HL-60 (cell line): ENCODE measurements at regions not wholly inside any gene's neighbourhood (a gene's known extent, or its start where the extent isn't known, plus 50 kb on each side); places are given as distances from the start of the nearest gene placed in this dataset.

Experiments used
- DNase-seq, 2 experiments: peaks; one replicate each; pipeline ENCODE4 v3.0.0-alpha.2; 2010 to 2020; ENCODE audit warnings: low read depth in 1 of 2, low spot score in 1 of 2
- H3K27ac ChIP-seq: fragments of 250-450 bp; sonication (Bioruptor Pico); replicated peaks from 2 replicates; pipeline ENCODE4 v1.5.1; 2020; ENCODE audit warnings: mild to moderate bottlenecking, moderate library complexity
- H3K27me3 ChIP-seq: fragments of 250-450 bp; sonication (Bioruptor Pico); 2 replicates; pipeline ENCODE4 v1.5.1; 2021; ENCODE audit warnings: mild to moderate bottlenecking, moderate library complexity; ENCODE audit not compliant: insufficient read depth, poor library complexity, severe bottlenecking
- H3K4me3 ChIP-seq: replicated peaks from 2 replicates; pipeline ENCODE4 v1.5.1; 2011; ENCODE audit warnings: mild to moderate bottlenecking, control low read depth, low read length; ENCODE audit not compliant: insufficient read depth
- GABPA ChIP-seq: IDR thresholded peaks from 2 replicates; pipeline ENCODE4 v1.6.1; 2012; ENCODE audit warnings: low read depth
- POLR2AphosphoS5 ChIP-seq: IDR thresholded peaks from 2 replicates; pipeline ENCODE4 v1.6.1; 2012; ENCODE audit warnings: low read depth
- SPI1 ChIP-seq: IDR thresholded peaks from 2 replicates; pipeline ENCODE4 v1.6.1; 2012; ENCODE audit warnings: low read depth, mild to moderate bottlenecking, borderline replicate concordance
- TF ChIP-seq, protein P1 (sequence below): IDR thresholded peaks from 2 replicates; pipeline ENCODE4 v1.6.1; 2012; ENCODE audit warnings: low read depth; ENCODE audit not compliant: insufficient replicate concordance
- TF ChIP-seq, protein P2 (sequence below): IDR thresholded peaks from one replicate; pipeline ENCODE4 v1.5.1; 2011; ENCODE audit warnings: low read length, control low read depth, inconsistent platforms; ENCODE audit not compliant: insufficient read depth

DNA sequence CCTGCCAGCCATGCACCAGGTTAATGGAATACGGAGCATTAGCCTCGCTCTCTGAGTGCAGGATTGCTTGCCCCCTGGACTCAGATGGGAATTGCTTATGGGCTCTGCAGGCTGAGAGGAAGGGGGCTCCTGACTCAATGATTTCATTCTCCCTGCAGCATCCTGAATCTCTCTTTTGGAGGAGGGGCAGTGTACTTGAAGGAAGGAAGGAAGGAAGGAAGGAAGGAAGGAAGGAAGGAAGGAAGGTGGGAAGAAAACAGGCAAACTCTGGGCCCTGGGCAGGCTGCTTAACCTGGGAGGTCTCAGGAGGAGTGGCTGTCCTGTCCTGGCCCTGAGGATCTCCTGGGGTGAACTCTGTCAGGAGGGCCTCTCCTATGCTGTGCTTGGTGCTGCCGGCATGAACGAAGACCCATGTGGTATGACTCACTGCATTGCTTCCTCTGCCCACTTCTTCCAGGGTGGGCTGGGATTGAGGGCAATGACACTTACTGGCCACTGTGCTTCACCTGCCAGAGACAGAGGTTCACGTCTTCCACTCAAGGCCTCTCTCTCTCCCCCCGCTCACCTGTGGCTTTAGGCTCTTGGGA lies 257.1 kb upstream of the CSF3R start:
- H3K27ac ChIP-seq = no peak overlapping the region
- DNase-seq = no peak
- no peaks in the 10 kb centered on the region for H3K27me3 ChIP-seq
- H3K4me3 ChIP-seq = no peak overlapping the region
- TF ChIP-seq, protein P1, sequence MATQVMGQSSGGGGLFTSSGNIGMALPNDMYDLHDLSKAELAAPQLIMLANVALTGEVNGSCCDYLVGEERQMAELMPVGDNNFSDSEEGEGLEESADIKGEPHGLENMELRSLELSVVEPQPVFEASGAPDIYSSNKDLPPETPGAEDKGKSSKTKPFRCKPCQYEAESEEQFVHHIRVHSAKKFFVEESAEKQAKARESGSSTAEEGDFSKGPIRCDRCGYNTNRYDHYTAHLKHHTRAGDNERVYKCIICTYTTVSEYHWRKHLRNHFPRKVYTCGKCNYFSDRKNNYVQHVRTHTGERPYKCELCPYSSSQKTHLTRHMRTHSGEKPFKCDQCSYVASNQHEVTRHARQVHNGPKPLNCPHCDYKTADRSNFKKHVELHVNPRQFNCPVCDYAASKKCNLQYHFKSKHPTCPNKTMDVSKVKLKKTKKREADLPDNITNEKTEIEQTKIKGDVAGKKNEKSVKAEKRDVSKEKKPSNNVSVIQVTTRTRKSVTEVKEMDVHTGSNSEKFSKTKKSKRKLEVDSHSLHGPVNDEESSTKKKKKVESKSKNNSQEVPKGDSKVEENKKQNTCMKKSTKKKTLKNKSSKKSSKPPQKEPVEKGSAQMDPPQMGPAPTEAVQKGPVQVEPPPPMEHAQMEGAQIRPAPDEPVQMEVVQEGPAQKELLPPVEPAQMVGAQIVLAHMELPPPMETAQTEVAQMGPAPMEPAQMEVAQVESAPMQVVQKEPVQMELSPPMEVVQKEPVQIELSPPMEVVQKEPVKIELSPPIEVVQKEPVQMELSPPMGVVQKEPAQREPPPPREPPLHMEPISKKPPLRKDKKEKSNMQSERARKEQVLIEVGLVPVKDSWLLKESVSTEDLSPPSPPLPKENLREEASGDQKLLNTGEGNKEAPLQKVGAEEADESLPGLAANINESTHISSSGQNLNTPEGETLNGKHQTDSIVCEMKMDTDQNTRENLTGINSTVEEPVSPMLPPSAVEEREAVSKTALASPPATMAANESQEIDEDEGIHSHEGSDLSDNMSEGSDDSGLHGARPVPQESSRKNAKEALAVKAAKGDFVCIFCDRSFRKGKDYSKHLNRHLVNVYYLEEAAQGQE = no peak
- TF ChIP-seq SPI1 = no peak
- TF ChIP-seq POLR2AphosphoS5 = no peak
- TF ChIP-seq, protein P2, sequence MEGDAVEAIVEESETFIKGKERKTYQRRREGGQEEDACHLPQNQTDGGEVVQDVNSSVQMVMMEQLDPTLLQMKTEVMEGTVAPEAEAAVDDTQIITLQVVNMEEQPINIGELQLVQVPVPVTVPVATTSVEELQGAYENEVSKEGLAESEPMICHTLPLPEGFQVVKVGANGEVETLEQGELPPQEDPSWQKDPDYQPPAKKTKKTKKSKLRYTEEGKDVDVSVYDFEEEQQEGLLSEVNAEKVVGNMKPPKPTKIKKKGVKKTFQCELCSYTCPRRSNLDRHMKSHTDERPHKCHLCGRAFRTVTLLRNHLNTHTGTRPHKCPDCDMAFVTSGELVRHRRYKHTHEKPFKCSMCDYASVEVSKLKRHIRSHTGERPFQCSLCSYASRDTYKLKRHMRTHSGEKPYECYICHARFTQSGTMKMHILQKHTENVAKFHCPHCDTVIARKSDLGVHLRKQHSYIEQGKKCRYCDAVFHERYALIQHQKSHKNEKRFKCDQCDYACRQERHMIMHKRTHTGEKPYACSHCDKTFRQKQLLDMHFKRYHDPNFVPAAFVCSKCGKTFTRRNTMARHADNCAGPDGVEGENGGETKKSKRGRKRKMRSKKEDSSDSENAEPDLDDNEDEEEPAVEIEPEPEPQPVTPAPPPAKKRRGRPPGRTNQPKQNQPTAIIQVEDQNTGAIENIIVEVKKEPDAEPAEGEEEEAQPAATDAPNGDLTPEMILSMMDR = no peak
- TF ChIP-seq GABPA = no peak

DNA sequence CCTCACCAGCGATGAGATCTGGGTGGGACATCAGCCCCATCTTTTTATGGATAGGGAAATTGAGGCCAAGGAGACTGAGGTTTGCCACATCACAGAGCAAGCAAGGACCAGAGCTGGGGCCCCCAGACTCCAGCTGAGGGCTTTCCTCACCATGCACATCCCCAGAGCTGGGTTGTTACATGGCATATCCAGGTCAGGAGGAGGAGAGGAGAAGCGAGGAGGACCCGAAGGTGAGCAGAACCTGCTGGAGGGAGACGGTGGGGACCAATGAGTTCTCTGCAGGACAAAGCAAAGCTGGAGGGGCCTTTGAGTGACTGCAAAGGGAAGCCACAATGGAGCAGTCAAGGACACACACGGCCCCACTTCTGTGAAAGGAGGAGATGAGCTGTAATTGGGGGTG lies 255.5 kb upstream of the CSF3R start:
- TF ChIP-seq, protein P2 = no peak
- TF ChIP-seq SPI1 (no peak), POLR2AphosphoS5 (no peak), GABPA (no peak)
- TF ChIP-seq, protein P1 = no peak
- no peak overlapping the region for H3K4me3 ChIP-seq
- no peaks in the 10 kb centered on the region for H3K27me3 ChIP-seq
- H3K27ac ChIP-seq = no peak overlapping the region
- no peak for DNase-seq

DNA sequence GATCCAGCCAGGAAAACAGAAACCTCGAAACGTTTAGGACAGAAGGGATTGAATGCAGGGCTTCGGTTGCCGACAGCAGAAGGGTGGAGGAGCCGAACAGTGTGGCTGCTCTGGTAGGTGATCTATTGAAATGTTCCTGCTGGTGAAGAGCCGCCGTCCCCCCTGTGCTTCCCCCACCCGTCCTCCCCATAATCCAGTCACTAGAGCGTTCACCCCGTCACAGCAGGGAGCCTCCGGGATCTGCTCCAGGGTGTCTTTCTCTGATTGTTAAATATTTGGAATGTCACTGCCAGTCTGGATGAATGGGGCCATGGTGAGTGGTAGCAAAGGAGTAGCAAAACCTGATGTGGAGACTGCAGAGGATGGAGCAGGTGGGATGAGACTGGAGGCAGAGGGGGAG lies 255.1 kb upstream of the CSF3R start:
- H3K4me3 ChIP-seq = no peak overlapping the region

More for the DNA sequence above, 255.1 kb upstream of the CSF3R start:
- DNase-seq = no peak
- Histone ChIP-seq H3K27me3 (no peaks in the 10 kb centered on the region), H3K27ac (no peak overlapping the region)
- TF ChIP-seq SPI1 = no peak
- TF ChIP-seq, protein P2 = no peak
- TF ChIP-seq, protein P1 = no peak
- TF ChIP-seq GABPA = no peak
- TF ChIP-seq POLR2AphosphoS5 = no peak
